Inflammatory macrophage treated with lipopolysaccharide for 1 hour (primary cell): ENCODE measurements at regions not wholly inside any gene's neighbourhood (a gene's known extent, or its start where the extent isn't known, plus 50 kb on each side); places are given as distances from the start of the nearest gene placed in this dataset.

Source experiments
- DNase-seq, 2 donors: peaks; one replicate each; pipeline ENCODE4 v3.0.0-alpha.2; 2020 to 2022

- DNase-seq, result no peak
Measured at GRCh38 chr16:85188822-85189672, 76.8 kb upstream of the CIBAR2 start.

GRCh38 chr16:85190572-85190971 is 78.3 kb upstream of the CIBAR2 start:
- no peak for DNase-seq

GRCh38 chr16:85191341-85191965 is 79.2 kb upstream of the CIBAR2 start:
- no peak for DNase-seq

GRCh38 chr16:85192238-85193114 is 80.2 kb upstream of the CIBAR2 start:
- no peak for DNase-seq

GRCh38 chr16:85193115-85193493 is 80.8 kb upstream of the CIBAR2 start:
- no peak for DNase-seq

- no peak for DNase-seq
Measured at GRCh38 chr16:85193876-85194275, 81.6 kb upstream of the CIBAR2 start.

- no peak for DNase-seq
Measured at GRCh38 chr16:85194307-85195270, 82.3 kb upstream of the CIBAR2 start.

GRCh38 chr16:85195271-85195647 is 83.0 kb upstream of the CIBAR2 start:
- DNase-seq, result no peak

GRCh38 chr16:85195900-85196772 is 83.9 kb upstream of the CIBAR2 start:
- no peak for DNase-seq

GRCh38 chr16:85196976-85197375 is 84.7 kb upstream of the CIBAR2 start:
- no peak for DNase-seq

- DNase-seq, result no peak
Measured at GRCh38 chr16:85197611-85198566, 85.6 kb upstream of the CIBAR2 start.

- no peak for DNase-seq
Measured at GRCh38 chr16:85199069-85199725, 86.9 kb upstream of the CIBAR2 start.

GRCh38 chr16:85199880-85200279 is 87.6 kb upstream of the CIBAR2 start:
- DNase-seq, result no peak

GRCh38 chr16:85200471-85201278 is 88.4 kb upstream of the CIBAR2 start:
- DNase-seq, result no peak

GRCh38 chr16:85201574-85201973 is 89.3 kb upstream of the CIBAR2 start:
- no peak for DNase-seq

- DNase-seq, result no peak
Measured at GRCh38 chr16:85202051-85202601, 89.9 kb upstream of the CIBAR2 start.

- no peak for DNase-seq
Measured at GRCh38 chr16:85202631-85203461, 90.6 kb upstream of the CIBAR2 start.
